GM23248 (cell line): ENCODE measurements at regions not wholly inside any gene's neighbourhood (a gene's known extent, or its start where the extent isn't known, plus 50 kb on each side); places are given as distances from the start of the nearest gene placed in this dataset.

ENCODE experiments used
- EZH2 ChIP-seq: fragments of 200-600 bp; sonication (generic); IDR thresholded peaks from 2 replicates; pipeline ENCODE4 v1.6.1; 2018; ENCODE audit warnings: antibody characterized with exemption, mild to moderate bottlenecking; ENCODE audit not compliant: insufficient read depth, poor library complexity, severe bottlenecking
- EZH2phosphoT487 ChIP-seq: fragments of 200-600 bp; sonication (generic); IDR thresholded peaks from 2 replicates; pipeline ENCODE4 v1.6.1; 2018; ENCODE audit warnings: antibody characterized with exemption, moderate library complexity, mild to moderate bottlenecking, low read depth; ENCODE audit not compliant: insufficient read depth

DNA sequence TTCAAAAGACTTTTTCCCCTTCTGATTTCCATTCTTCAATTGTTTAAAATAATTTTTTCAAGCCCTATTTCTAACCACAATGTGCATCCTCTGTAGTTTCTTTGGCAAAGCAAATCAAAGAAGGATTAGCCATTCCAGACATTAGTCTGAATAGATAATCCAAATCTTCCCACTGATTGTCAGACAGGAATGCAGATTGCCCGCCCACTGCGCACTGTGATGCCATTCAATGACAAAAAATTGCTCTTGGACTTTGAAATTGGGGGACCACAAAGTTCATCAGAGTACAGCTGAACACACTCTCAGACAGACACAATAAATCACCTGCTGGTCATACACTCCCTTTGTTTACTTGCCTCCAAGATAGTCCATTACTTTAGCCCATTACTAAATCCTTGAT is 216.5 kb upstream of the DKK2 start:
- no peak for TF ChIP-seq EZH2
- no peak for TF ChIP-seq EZH2phosphoT487
